HL-60 (cell line): ENCODE measurements at regions not wholly inside any gene's neighbourhood (a gene's known extent, or its start where the extent isn't known, plus 50 kb on each side); places are given as distances from the start of the nearest gene placed in this dataset.

Experiments used
- DNase-seq, 2 experiments: peaks; one replicate each; pipeline ENCODE4 v3.0.0-alpha.2; 2010 to 2020; ENCODE audit warnings: low read depth in 1 of 2, low spot score in 1 of 2
- H3K27ac ChIP-seq: fragments of 250-450 bp; sonication (Bioruptor Pico); replicated peaks from 2 replicates; pipeline ENCODE4 v1.5.1; 2020; ENCODE audit warnings: mild to moderate bottlenecking, moderate library complexity
- H3K27me3 ChIP-seq: fragments of 250-450 bp; sonication (Bioruptor Pico); 2 replicates; pipeline ENCODE4 v1.5.1; 2021; ENCODE audit warnings: mild to moderate bottlenecking, moderate library complexity; ENCODE audit not compliant: insufficient read depth, poor library complexity, severe bottlenecking
- H3K4me3 ChIP-seq: replicated peaks from 2 replicates; pipeline ENCODE4 v1.5.1; 2011; ENCODE audit warnings: mild to moderate bottlenecking, control low read depth, low read length; ENCODE audit not compliant: insufficient read depth
- CTCF ChIP-seq: IDR thresholded peaks from one replicate; pipeline ENCODE4 v1.5.1; 2011; ENCODE audit warnings: low read length, control low read depth, inconsistent platforms; ENCODE audit not compliant: insufficient read depth
- GABPA ChIP-seq: IDR thresholded peaks from 2 replicates; pipeline ENCODE4 v1.6.1; 2012; ENCODE audit warnings: low read depth
- POLR2AphosphoS5 ChIP-seq: IDR thresholded peaks from 2 replicates; pipeline ENCODE4 v1.6.1; 2012; ENCODE audit warnings: low read depth
- SPI1 ChIP-seq: IDR thresholded peaks from 2 replicates; pipeline ENCODE4 v1.6.1; 2012; ENCODE audit warnings: low read depth, mild to moderate bottlenecking, borderline replicate concordance
- TF ChIP-seq, protein P1 (sequence below): IDR thresholded peaks from 2 replicates; pipeline ENCODE4 v1.6.1; 2012; ENCODE audit warnings: low read depth; ENCODE audit not compliant: insufficient replicate concordance

DNA sequence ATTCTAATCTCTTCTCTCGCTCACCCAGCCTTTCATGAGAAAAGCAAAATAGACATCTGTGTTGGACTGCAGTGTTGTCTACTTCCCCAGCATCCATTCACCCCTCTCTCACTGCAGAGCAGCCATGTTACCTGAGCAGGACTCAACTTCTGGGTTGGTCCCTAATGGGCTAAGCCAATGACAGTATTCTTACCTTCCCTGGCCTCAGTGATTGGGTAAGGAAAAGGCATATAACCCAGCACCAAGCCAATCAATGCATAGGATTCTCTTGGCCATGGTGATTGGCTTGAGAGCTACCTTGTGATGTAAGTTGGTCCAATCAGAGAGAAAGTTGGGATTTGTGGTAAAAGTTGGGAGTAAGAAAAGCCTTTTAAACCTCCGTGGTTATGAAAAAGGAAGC, 99.8 kb upstream of the NECTIN1 start:
- H3K27me3 ChIP-seq: no peaks in the 10 kb centered on the region
- TF ChIP-seq, protein P1, sequence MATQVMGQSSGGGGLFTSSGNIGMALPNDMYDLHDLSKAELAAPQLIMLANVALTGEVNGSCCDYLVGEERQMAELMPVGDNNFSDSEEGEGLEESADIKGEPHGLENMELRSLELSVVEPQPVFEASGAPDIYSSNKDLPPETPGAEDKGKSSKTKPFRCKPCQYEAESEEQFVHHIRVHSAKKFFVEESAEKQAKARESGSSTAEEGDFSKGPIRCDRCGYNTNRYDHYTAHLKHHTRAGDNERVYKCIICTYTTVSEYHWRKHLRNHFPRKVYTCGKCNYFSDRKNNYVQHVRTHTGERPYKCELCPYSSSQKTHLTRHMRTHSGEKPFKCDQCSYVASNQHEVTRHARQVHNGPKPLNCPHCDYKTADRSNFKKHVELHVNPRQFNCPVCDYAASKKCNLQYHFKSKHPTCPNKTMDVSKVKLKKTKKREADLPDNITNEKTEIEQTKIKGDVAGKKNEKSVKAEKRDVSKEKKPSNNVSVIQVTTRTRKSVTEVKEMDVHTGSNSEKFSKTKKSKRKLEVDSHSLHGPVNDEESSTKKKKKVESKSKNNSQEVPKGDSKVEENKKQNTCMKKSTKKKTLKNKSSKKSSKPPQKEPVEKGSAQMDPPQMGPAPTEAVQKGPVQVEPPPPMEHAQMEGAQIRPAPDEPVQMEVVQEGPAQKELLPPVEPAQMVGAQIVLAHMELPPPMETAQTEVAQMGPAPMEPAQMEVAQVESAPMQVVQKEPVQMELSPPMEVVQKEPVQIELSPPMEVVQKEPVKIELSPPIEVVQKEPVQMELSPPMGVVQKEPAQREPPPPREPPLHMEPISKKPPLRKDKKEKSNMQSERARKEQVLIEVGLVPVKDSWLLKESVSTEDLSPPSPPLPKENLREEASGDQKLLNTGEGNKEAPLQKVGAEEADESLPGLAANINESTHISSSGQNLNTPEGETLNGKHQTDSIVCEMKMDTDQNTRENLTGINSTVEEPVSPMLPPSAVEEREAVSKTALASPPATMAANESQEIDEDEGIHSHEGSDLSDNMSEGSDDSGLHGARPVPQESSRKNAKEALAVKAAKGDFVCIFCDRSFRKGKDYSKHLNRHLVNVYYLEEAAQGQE: no peak
- no peak for TF ChIP-seq CTCF
- TF ChIP-seq GABPA: no peak
- no peak for TF ChIP-seq SPI1
- TF ChIP-seq POLR2AphosphoS5: no peak
- no peak overlapping the region for H3K27ac ChIP-seq
- H3K4me3 ChIP-seq: no peak overlapping the region
- no peak for DNase-seq

DNA sequence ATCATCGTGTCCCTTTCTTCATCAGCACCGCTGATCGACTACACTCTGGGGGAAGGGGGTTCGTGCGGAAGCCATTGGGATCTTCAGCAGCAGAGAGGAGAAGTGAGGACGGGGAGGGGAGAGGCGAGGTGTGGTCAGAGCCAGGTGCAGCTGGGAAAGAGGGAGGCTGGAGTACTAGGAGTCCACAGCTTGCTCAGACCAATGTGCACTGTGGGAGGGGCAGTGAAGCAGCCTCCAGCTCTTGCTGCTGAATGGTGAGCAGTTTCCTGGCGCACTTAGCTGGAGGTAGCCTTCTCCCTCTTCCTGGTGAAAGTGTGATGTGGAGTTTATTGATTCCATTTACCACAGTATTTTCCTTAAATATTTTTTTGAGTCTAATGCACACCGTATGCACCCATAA, 99.0 kb upstream of the NECTIN1 start:
- no peak overlapping the region for H3K27ac ChIP-seq
- TF ChIP-seq POLR2AphosphoS5: no peak
- TF ChIP-seq, protein P1: no peak
- TF ChIP-seq CTCF: no peak
- TF ChIP-seq SPI1: no peak
- TF ChIP-seq GABPA: no peak
- H3K27me3 ChIP-seq: no peaks in the 10 kb centered on the region
- no peak overlapping the region for H3K4me3 ChIP-seq
- no peak for DNase-seq

GRCh38 chr11:119827113-119827512, 98.1 kb upstream of the NECTIN1 start:
- no peak for TF ChIP-seq CTCF
- no peak overlapping the region for H3K4me3 ChIP-seq
- H3K27ac ChIP-seq: no peak overlapping the region
- DNase-seq: no peak
- H3K27me3 ChIP-seq: no peaks in the 10 kb centered on the region

DNA sequence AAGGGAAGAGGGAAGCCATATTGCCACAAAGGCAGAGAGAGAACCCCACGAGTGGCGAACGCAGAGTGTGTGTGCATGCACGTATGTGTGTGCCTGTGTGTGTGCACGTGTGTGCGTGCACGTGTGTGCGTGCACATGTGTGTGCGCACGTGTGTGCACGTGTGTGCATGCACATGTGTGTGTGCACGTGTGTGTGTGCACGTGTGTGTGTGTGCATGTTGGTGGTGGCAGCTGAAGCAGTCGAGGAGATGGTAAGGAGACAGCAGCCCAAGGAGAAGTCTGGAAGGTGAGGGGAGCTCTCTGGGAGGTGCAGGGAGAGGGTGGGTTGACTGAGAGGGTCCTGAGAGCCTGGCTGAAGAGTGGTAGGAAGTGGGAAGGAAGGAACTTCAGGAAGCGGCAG, 94.1 kb upstream of the NECTIN1 start:
- no peak overlapping the region for H3K27ac ChIP-seq
- peaks cover 2% of the 10 kb centered on the region for H3K27me3 ChIP-seq
- DNase-seq: no peak
- no peak overlapping the region for H3K4me3 ChIP-seq
- TF ChIP-seq SPI1: no peak
- TF ChIP-seq GABPA: no peak
- TF ChIP-seq CTCF: no peak
- TF ChIP-seq POLR2AphosphoS5: no peak
- TF ChIP-seq, protein P1: no peak
